DOHH2 (cell line): ENCODE measurements at regions not wholly inside any gene's neighbourhood (a gene's known extent, or its start where the extent isn't known, plus 50 kb on each side); places are given as distances from the start of the nearest gene placed in this dataset.

Experiments
- H3F3A ChIP-seq: fragments of 200-600 bp; sonication (generic), shearing (Covaris generic); 2 replicates; pipeline ENCODE4 v1.6.0; 2016; ENCODE audit warnings: antibody characterized with exemption, mild to moderate bottlenecking; ENCODE audit not compliant: control insufficient read depth, insufficient read depth
- H3K27ac ChIP-seq: fragments of 200-600 bp; sonication (generic); 2 replicates; pipeline ENCODE4 v1.5.1; 2014; ENCODE audit warnings: low read depth, mild to moderate bottlenecking, low read length, moderate library complexity
- H3K27me3 ChIP-seq: fragments of 200-600 bp; sonication (generic); 2 replicates; pipeline ENCODE4 v1.6.1; 2014; ENCODE audit warnings: mild to moderate bottlenecking, low read length, mixed read lengths; ENCODE audit not compliant: control insufficient read depth
- H3K36me3 ChIP-seq: fragments of 200-600 bp; sonication (generic); 2 replicates; pipeline ENCODE4 v1.6.1; 2014; ENCODE audit warnings: mild to moderate bottlenecking, low read length, moderate library complexity, mixed read lengths; ENCODE audit not compliant: control insufficient read depth
- H3K4me1 ChIP-seq: fragments of 200-600 bp; sonication (generic); 2 replicates; pipeline ENCODE4 v1.6.1; 2014; ENCODE audit warnings: mild to moderate bottlenecking, low read length, mixed read lengths; ENCODE audit not compliant: control insufficient read depth
- H3K4me2 ChIP-seq: fragments of 200-600 bp; sonication (generic); 2 replicates; pipeline ENCODE4 v1.6.0; 2014; ENCODE audit warnings: mild to moderate bottlenecking, low read length, moderate library complexity
- H3K4me3 ChIP-seq: fragments of 200-600 bp; sonication (generic); 2 replicates; pipeline ENCODE4 v1.5.1; 2014; ENCODE audit warnings: mild to moderate bottlenecking, low read length, mixed read lengths
- H3K79me2 ChIP-seq: fragments of 200-600 bp; sonication (generic); 2 replicates; pipeline ENCODE4 v1.6.1; 2014; ENCODE audit warnings: mild to moderate bottlenecking, low read length, mixed read lengths; ENCODE audit not compliant: control insufficient read depth
- H3K9me2 ChIP-seq: fragments of 200-600 bp; sonication (generic); replicated peaks from 2 replicates; pipeline ENCODE4 v1.6.1; 2014; ENCODE audit warnings: mild to moderate bottlenecking, low read length, mixed read lengths; ENCODE audit not compliant: control insufficient read depth
- H3K9me3 ChIP-seq: fragments of 200-600 bp; sonication (generic); 2 replicates; pipeline ENCODE4 v1.6.1; 2014; ENCODE audit warnings: antibody characterized with exemption, low read length, mixed read lengths; ENCODE audit not compliant: control insufficient read depth, insufficient read depth
- H4K20me1 ChIP-seq: fragments of 200-600 bp; sonication (generic); 2 replicates; pipeline ENCODE4 v1.6.0; 2014; ENCODE audit warnings: low read depth, mild to moderate bottlenecking, antibody characterized with exemption, low read length, moderate library complexity; ENCODE audit not compliant: control insufficient read depth, insufficient read depth
- EZH2phosphoT487 ChIP-seq: fragments of 200-600 bp; sonication (generic); IDR thresholded peaks from 2 replicates; pipeline ENCODE4 v1.6.1; 2017; ENCODE audit warnings: borderline replicate concordance, mild to moderate bottlenecking, antibody characterized with exemption, low read length, moderate library complexity, mixed read lengths
- TF ChIP-seq, protein P1 (sequence below): fragments of 200-600 bp; sonication (generic); IDR thresholded peaks from one replicate; pipeline ENCODE4 v1.5.1; 2014; ENCODE audit warnings: antibody characterized with exemption, mild to moderate bottlenecking, low read depth, low read length; ENCODE audit not compliant: poor library complexity, severe bottlenecking

- Histone ChIP-seq H3K9me2 (no peaks in the 10 kb centered on the region), H3K9me3 (no peaks in the 10 kb centered on the region), H3K4me1 (no peaks in the 10 kb centered on the region), H3K4me3 (no peak overlapping the region), H3K79me2 (no peaks in the 10 kb centered on the region), H4K20me1 (no peaks in the 10 kb centered on the region), H3F3A (no peaks in the 10 kb centered on the region), H3K4me2 (no peak overlapping the region), H3K27ac (no peak overlapping the region), H3K27me3 (no peaks in the 10 kb centered on the region), H3K36me3 (no peaks in the 10 kb centered on the region)
- no peak for TF ChIP-seq EZH2phosphoT487
- TF ChIP-seq, protein P1, sequence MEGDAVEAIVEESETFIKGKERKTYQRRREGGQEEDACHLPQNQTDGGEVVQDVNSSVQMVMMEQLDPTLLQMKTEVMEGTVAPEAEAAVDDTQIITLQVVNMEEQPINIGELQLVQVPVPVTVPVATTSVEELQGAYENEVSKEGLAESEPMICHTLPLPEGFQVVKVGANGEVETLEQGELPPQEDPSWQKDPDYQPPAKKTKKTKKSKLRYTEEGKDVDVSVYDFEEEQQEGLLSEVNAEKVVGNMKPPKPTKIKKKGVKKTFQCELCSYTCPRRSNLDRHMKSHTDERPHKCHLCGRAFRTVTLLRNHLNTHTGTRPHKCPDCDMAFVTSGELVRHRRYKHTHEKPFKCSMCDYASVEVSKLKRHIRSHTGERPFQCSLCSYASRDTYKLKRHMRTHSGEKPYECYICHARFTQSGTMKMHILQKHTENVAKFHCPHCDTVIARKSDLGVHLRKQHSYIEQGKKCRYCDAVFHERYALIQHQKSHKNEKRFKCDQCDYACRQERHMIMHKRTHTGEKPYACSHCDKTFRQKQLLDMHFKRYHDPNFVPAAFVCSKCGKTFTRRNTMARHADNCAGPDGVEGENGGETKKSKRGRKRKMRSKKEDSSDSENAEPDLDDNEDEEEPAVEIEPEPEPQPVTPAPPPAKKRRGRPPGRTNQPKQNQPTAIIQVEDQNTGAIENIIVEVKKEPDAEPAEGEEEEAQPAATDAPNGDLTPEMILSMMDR = no peak
Observed at GRCh38 chr10:70990681-70991080, 102.3 kb upstream of the PCBD1 start.

- Histone ChIP-seq H3K36me3 (no peaks in the 10 kb centered on the region), H3K27me3 (no peaks in the 10 kb centered on the region), H3F3A (no peaks in the 10 kb centered on the region), H3K79me2 (no peaks in the 10 kb centered on the region), H3K4me1 (no peaks in the 10 kb centered on the region), H4K20me1 (no peaks in the 10 kb centered on the region), H3K9me3 (no peaks in the 10 kb centered on the region), H3K4me3 (no peak overlapping the region), H3K27ac (no peak overlapping the region), H3K4me2 (no peak overlapping the region), H3K9me2 (no peaks in the 10 kb centered on the region)
- no peak for TF ChIP-seq EZH2phosphoT487
- TF ChIP-seq, protein P1 = no peak
Observed at GRCh38 chr10:70991140-70992124, 103.1 kb upstream of the PCBD1 start.

GRCh38 chr10:70992436-70992835, 104.1 kb upstream of the PCBD1 start:
- H3K36me3 ChIP-seq = no peaks in the 10 kb centered on the region
- H3F3A ChIP-seq = no peaks in the 10 kb centered on the region
- no peaks in the 10 kb centered on the region for H3K79me2 ChIP-seq
- TF ChIP-seq, protein P1 = no peak
- no peak for TF ChIP-seq EZH2phosphoT487
- no peak overlapping the region for H3K27ac ChIP-seq
- no peaks in the 10 kb centered on the region; the same call in 1 of the 2 replicates for H3K27me3 ChIP-seq
- no peaks in the 10 kb centered on the region for H3K4me1 ChIP-seq
- no peak overlapping the region for H3K4me3 ChIP-seq
- H3K4me2 ChIP-seq = no peak overlapping the region
- H4K20me1 ChIP-seq = no peaks in the 10 kb centered on the region
- no peaks in the 10 kb centered on the region for H3K9me3 ChIP-seq
- H3K9me2 ChIP-seq = no peaks in the 10 kb centered on the region
